ENCODE measurements at regions not wholly inside any gene's neighbourhood (a gene's known extent, or its start where the extent isn't known, plus 50 kb on each side); places are given as distances from the start of the nearest gene placed in this dataset.

DNA sequence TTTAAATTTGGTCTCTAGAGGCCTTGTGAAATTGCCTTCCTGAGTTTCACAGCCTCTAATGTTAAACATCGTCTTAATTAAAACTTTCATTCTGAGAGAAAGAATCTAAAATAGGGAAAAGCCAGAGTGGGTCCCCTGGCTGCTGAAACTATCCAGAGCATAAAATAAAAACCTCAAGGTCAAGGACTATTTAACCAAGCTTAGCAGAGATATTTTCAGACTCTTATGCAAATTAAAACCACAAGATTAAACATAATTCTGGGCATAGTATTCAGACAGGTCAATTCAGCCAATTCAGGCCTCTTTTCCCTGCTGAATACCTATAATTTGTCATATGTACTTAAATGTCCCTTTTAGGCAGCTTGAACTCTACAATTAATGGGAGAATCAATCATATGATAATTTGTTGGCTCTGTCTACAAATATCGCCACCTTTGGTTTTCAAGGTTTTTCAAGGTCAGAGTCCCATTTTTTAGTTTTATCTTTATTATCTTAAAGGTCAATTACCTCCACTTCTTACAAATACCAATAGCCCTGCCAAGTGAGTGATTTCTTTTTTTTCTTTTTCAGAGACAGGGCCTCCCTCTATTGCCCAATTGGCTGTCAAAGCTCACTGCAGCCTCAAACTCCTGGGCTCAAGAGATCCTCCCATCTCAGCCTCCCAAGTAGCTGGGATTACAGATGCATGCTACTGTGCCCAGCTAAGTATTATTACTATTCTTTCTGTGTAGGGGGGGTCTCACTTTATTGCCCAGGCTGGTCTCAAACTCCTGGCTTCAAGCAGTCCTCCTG lies 257.1 kb downstream of the PHLDA1 start:
- H3K4me2 ChIP-seq (ENCODE audit: low read depth, low read length, poor library complexity, severe bottlenecking) = no peak overlapping the region
- TF ChIP-seq, protein P1, sequence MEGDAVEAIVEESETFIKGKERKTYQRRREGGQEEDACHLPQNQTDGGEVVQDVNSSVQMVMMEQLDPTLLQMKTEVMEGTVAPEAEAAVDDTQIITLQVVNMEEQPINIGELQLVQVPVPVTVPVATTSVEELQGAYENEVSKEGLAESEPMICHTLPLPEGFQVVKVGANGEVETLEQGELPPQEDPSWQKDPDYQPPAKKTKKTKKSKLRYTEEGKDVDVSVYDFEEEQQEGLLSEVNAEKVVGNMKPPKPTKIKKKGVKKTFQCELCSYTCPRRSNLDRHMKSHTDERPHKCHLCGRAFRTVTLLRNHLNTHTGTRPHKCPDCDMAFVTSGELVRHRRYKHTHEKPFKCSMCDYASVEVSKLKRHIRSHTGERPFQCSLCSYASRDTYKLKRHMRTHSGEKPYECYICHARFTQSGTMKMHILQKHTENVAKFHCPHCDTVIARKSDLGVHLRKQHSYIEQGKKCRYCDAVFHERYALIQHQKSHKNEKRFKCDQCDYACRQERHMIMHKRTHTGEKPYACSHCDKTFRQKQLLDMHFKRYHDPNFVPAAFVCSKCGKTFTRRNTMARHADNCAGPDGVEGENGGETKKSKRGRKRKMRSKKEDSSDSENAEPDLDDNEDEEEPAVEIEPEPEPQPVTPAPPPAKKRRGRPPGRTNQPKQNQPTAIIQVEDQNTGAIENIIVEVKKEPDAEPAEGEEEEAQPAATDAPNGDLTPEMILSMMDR (conservative IDR thresholded peaks at IDR 0.05; ENCODE audit: low read length) = no peak
- TF ChIP-seq EZH2phosphoT487 (IDR thresholded peaks at IDR 0.05; ENCODE audit: borderline replicate concordance) = no peak
- H3K36me3 ChIP-seq (ENCODE audit: insufficient read depth, low read length) = no peaks in the 10 kb centered on the region
- no peak overlapping the region for H3K9ac ChIP-seq (ENCODE audit: low read depth, low read length, poor library complexity, severe bottlenecking)
- no peak overlapping the region for H3K4me3 ChIP-seq (ENCODE audit: low read length, poor library complexity, severe bottlenecking)
- H3K9me3 ChIP-seq (ENCODE audit: insufficient read depth, low read depth, low read length) = no peaks in the 10 kb centered on the region
- H3K4me1 ChIP-seq (ENCODE audit: insufficient read depth, low read length, poor library complexity, severe bottlenecking) = peaks cover 4% of the 10 kb centered on the region
- no peaks in the 10 kb centered on the region for H3K9me2 ChIP-seq (replicated peaks; ENCODE audit: low read depth, low read length)
- no peaks in the 10 kb centered on the region for H4K20me1 ChIP-seq (ENCODE audit: insufficient read depth, low read length, poor library complexity, severe bottlenecking)
- H3K79me2 ChIP-seq (ENCODE audit: insufficient read depth, low read length) = no peaks in the 10 kb centered on the region
- H2AFZ ChIP-seq (ENCODE audit: low read length) = no peak overlapping the region
- H3K27me3 ChIP-seq (ENCODE audit: insufficient read depth, low read length, poor library complexity, severe bottlenecking) = no peaks in the 10 kb centered on the region
- no peaks in the 10 kb centered on the region for H3F3A ChIP-seq (ENCODE audit: low read depth)

DNA sequence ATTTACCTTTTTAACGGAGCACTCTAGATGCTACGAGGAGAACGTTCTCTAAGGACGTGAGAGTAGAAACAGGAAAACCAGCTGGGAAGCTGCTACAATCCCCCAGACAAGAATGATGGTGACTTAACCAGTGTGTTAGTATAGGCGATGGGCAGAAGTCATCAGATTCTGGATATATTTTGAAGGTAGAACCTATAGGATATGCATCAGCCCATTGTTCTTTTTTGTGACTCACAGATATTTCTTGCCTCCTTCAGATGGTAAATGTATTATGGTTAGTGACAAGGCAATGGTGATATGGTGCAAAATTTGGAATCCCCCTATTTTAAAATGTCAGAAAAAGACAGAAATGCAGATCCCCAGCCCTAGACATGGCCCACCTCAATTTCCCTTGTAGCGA lies 258.2 kb downstream of the PHLDA1 start:
- no peaks in the 10 kb centered on the region for H3K9me2 ChIP-seq (replicated peaks; ENCODE audit: low read depth, low read length)
- H4K20me1 ChIP-seq (ENCODE audit: insufficient read depth, low read length, poor library complexity, severe bottlenecking) = no peaks in the 10 kb centered on the region
- peaks cover 3% of the 10 kb centered on the region for H3K4me1 ChIP-seq (ENCODE audit: insufficient read depth, low read length, poor library complexity, severe bottlenecking)
- H3K9ac ChIP-seq (ENCODE audit: low read depth, low read length, poor library complexity, severe bottlenecking) = no peak overlapping the region
- no peaks in the 10 kb centered on the region for H3K79me2 ChIP-seq (ENCODE audit: insufficient read depth, low read length)
- no peaks in the 10 kb centered on the region for H3K9me3 ChIP-seq (ENCODE audit: insufficient read depth, low read depth, low read length)
- no peaks in the 10 kb centered on the region for H3F3A ChIP-seq (ENCODE audit: low read depth)
- TF ChIP-seq, protein P1 (conservative IDR thresholded peaks at IDR 0.05; ENCODE audit: low read length) = no peak
- TF ChIP-seq EZH2phosphoT487 (IDR thresholded peaks at IDR 0.05; ENCODE audit: borderline replicate concordance) = no peak
- H3K4me2 ChIP-seq (ENCODE audit: low read depth, low read length, poor library complexity, severe bottlenecking) = no peak overlapping the region
- H2AFZ ChIP-seq (ENCODE audit: low read length) = no peak overlapping the region
- no peaks in the 10 kb centered on the region for H3K27me3 ChIP-seq (ENCODE audit: insufficient read depth, low read length, poor library complexity, severe bottlenecking)
- H3K4me3 ChIP-seq (ENCODE audit: low read length, poor library complexity, severe bottlenecking) = no peak overlapping the region
- H3K36me3 ChIP-seq (ENCODE audit: insufficient read depth, low read length) = no peaks in the 10 kb centered on the region

DNA sequence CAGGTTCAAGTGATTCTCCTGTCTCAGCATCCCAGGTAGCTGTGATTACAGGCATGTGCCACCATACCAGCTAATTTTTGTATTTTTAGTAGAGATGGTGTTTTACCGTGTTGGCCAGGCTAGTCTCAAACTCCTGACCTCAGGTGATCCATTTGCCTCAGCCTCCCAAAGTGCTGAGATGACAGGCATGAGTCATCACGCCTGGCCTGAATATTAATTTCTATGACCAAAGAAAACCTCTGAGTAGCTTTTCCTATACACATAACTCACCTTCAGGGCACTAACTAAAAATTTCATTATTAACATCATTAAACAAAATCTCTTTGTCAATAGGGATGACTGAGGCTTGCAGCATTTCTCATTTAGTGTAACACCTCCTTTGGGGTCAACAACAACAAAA lies 259.6 kb upstream of the KRR1 start:
- H3K9me3 ChIP-seq (ENCODE audit: insufficient read depth, low read depth, low read length) = no peaks in the 10 kb centered on the region
- no peaks in the 10 kb centered on the region for H3K27me3 ChIP-seq (ENCODE audit: insufficient read depth, low read length, poor library complexity, severe bottlenecking)
- no peaks in the 10 kb centered on the region for H3K36me3 ChIP-seq (ENCODE audit: insufficient read depth, low read length)
- no peaks in the 10 kb centered on the region for H3K79me2 ChIP-seq (ENCODE audit: insufficient read depth, low read length)
- peaks cover 7% of the 10 kb centered on the region for H3K4me1 ChIP-seq (ENCODE audit: insufficient read depth, low read length, poor library complexity, severe bottlenecking)
- H2AFZ ChIP-seq (ENCODE audit: low read length) = no peak overlapping the region
- no peaks in the 10 kb centered on the region for H3F3A ChIP-seq (ENCODE audit: low read depth)
- no peak overlapping the region for H3K4me3 ChIP-seq (ENCODE audit: low read length, poor library complexity, severe bottlenecking)
- H4K20me1 ChIP-seq (ENCODE audit: insufficient read depth, low read length, poor library complexity, severe bottlenecking) = no peaks in the 10 kb centered on the region
- H3K9ac ChIP-seq (ENCODE audit: low read depth, low read length, poor library complexity, severe bottlenecking) = no peak overlapping the region
- TF ChIP-seq, protein P1 (conservative IDR thresholded peaks at IDR 0.05; ENCODE audit: low read length) = no peak
- H3K4me2 ChIP-seq (ENCODE audit: low read depth, low read length, poor library complexity, severe bottlenecking) = no peak overlapping the region
- H3K9me2 ChIP-seq (replicated peaks; ENCODE audit: low read depth, low read length) = no peaks in the 10 kb centered on the region

Data from Loucy (cell line).